ENCODE measurements at regions not wholly inside any gene's neighbourhood (a gene's known extent, or its start where the extent isn't known, plus 50 kb on each side); places are given as distances from the start of the nearest gene placed in this dataset.

GRCh38 chr15:98412852-98413251, 235.5 kb upstream of the IGF1R start:
- no peak overlapping the region for H3K4me3 ChIP-seq (ENCODE audit: low read depth, low read length)
- DNase-seq (ENCODE audit: low read depth): no peak
- no peak for TF ChIP-seq CTCF (IDR thresholded peaks at IDR 0.05; ENCODE audit: control insufficient read depth, extremely low read depth, insufficient read depth)

- TF ChIP-seq CTCF (IDR thresholded peaks at IDR 0.05; ENCODE audit: control insufficient read depth, extremely low read depth, insufficient read depth): no peak
- no peak for DNase-seq (ENCODE audit: low read depth)
Measured at GRCh38 chr15:98413933-98414546, 234.3 kb upstream of the IGF1R start.

GRCh38 chr15:98416222-98416855, 232.0 kb upstream of the IGF1R start:
- DNase-seq (ENCODE audit: low read depth): no peak
- no peak for TF ChIP-seq CTCF (IDR thresholded peaks at IDR 0.05; ENCODE audit: control insufficient read depth, extremely low read depth, insufficient read depth)
- no peak overlapping the region for H3K4me3 ChIP-seq (ENCODE audit: low read depth, low read length)

More at GRCh38 chr15:98413933-98414546, 234.3 kb upstream of the IGF1R start:
- no peak overlapping the region for H3K4me3 ChIP-seq (ENCODE audit: low read depth, low read length)

GRCh38 chr15:98417346-98417745, 231.0 kb upstream of the IGF1R start:
- TF ChIP-seq CTCF (IDR thresholded peaks at IDR 0.05; ENCODE audit: control insufficient read depth, extremely low read depth, insufficient read depth): no peak
- DNase-seq (ENCODE audit: low read depth): no peak

GRCh38 chr15:98418122-98418521, 230.2 kb upstream of the IGF1R start:
- TF ChIP-seq CTCF (IDR thresholded peaks at IDR 0.05; ENCODE audit: control insufficient read depth, extremely low read depth, insufficient read depth): no peak
- no peak for DNase-seq (ENCODE audit: low read depth)
- H3K4me3 ChIP-seq (ENCODE audit: low read depth, low read length): no peak overlapping the region

More at GRCh38 chr15:98417346-98417745, 231.0 kb upstream of the IGF1R start:
- H3K4me3 ChIP-seq (ENCODE audit: low read depth, low read length): no peak overlapping the region

- no peak for DNase-seq (ENCODE audit: low read depth)
- H3K4me3 ChIP-seq (ENCODE audit: low read depth, low read length): no peak overlapping the region
- TF ChIP-seq CTCF (IDR thresholded peaks at IDR 0.05; ENCODE audit: control insufficient read depth, extremely low read depth, insufficient read depth): no peak
Measured at GRCh38 chr15:98419173-98419780, 229.1 kb upstream of the IGF1R start.

All from LNCaP clone FGC (cell line).